ENCODE measurements at regions not wholly inside any gene's neighbourhood (a gene's known extent, or its start where the extent isn't known, plus 50 kb on each side); places are given as distances from the start of the nearest gene placed in this dataset.
A peak's percentile ranks its signal among the peaks of the same experiment; 100 is the strongest.

DNA sequence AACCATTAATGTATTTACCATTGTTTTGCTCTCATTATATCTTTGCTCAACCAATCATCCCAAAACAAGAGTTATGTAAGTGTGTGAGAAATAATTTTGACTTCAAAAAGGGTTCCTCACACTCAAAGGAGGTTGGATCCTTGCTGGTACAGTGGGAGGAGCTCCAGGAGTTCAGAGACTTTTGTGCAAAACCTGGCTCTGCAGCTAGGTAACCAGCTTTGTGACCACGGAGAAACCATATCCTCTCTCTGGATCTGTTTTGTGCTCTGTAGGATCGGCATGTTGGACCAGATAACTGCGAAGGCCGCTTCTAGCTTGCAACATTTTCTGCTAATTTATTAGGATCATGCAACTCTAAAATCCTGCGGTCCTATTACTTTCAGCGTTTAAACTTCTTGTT lies 128.6 kb upstream of the LIPC start:
- no peaks in the 10 kb centered on the region for H3K27me3 ChIP-seq (ENCODE audit: insufficient read depth, low read length)
- H4K20me1 ChIP-seq (ENCODE audit: insufficient read depth, low read length): no peaks in the 10 kb centered on the region
- no peak overlapping the region for H3K4me3 ChIP-seq (ENCODE audit: low read depth, low read length, poor library complexity, severe bottlenecking)
- no peak overlapping the region for H3K4me2 ChIP-seq (ENCODE audit: low read length)
- H3F3A ChIP-seq (ENCODE audit: insufficient read depth, low read length): no peaks in the 10 kb centered on the region
- no peak for TF ChIP-seq EZH2 (IDR thresholded peaks at IDR 0.05; ENCODE audit: borderline replicate concordance, low read length)
- TF ChIP-seq, protein P1, sequence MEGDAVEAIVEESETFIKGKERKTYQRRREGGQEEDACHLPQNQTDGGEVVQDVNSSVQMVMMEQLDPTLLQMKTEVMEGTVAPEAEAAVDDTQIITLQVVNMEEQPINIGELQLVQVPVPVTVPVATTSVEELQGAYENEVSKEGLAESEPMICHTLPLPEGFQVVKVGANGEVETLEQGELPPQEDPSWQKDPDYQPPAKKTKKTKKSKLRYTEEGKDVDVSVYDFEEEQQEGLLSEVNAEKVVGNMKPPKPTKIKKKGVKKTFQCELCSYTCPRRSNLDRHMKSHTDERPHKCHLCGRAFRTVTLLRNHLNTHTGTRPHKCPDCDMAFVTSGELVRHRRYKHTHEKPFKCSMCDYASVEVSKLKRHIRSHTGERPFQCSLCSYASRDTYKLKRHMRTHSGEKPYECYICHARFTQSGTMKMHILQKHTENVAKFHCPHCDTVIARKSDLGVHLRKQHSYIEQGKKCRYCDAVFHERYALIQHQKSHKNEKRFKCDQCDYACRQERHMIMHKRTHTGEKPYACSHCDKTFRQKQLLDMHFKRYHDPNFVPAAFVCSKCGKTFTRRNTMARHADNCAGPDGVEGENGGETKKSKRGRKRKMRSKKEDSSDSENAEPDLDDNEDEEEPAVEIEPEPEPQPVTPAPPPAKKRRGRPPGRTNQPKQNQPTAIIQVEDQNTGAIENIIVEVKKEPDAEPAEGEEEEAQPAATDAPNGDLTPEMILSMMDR (IDR thresholded peaks at IDR 0.05; ENCODE audit: low read length): no peak
- H3K4me1 ChIP-seq (ENCODE audit: insufficient read depth, low read length, severe bottlenecking): peaks cover 17% of the 10 kb centered on the region
- no peaks in the 10 kb centered on the region for H3K36me3 ChIP-seq (ENCODE audit: insufficient read depth, low read length)
- no peak overlapping the region; the same call in 1 of the 2 replicates for H2AFZ ChIP-seq (ENCODE audit: low read length)
- H3K9ac ChIP-seq (ENCODE audit: low read length): no peak overlapping the region
- H3K9me2 ChIP-seq (ENCODE audit: low read depth, low read length): no peaks in the 10 kb centered on the region
- no peaks in the 10 kb centered on the region; the same call in 1 of the 2 replicates for H3K9me3 ChIP-seq (ENCODE audit: low read length)
- no peak overlapping the region for H3K27ac ChIP-seq (ENCODE audit: low read depth, low read length, poor library complexity, severe bottlenecking)
- no peaks in the 10 kb centered on the region for H3K79me2 ChIP-seq (ENCODE audit: insufficient read depth, low read length)

DNA sequence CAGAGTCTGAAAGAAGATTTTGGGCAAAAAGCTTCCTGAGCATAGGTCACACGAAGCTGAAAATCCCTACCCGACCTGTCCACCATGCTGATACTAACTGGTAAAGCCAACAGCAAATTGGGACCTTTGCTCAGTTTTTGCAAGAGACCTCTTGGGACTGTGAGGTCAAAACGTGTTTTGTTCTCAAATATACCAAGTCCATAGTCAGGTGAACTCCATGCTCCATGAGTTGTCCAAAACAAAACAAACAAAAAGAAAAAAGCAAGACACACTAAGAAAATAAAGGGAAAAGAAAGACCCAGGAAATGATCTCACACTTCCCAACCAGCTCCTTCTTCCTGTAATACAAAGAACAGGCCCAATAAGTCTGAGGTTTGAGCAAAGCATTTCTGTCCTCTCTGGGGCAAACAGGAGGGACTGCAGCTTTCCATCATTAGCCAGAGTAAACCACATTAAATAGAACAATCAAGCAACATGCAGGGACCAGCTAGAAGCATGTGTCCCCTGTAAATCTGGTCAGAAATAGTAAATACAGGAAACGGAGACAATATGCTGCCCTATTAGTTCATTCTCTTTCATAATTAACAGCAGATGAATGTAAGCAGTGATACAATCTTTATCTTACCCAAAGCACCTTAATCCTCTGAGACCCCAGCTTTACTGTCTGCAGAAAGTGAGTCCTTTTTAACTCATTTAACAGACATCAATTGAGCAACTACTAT lies 125.0 kb upstream of the LIPC start:
- no peaks in the 10 kb centered on the region for H3K9me3 ChIP-seq (ENCODE audit: low read length)
- no peaks in the 10 kb centered on the region for H4K20me1 ChIP-seq (ENCODE audit: insufficient read depth, low read length)
- no peaks in the 10 kb centered on the region for H3K9me2 ChIP-seq (ENCODE audit: low read depth, low read length)
- H2AFZ ChIP-seq (ENCODE audit: low read length): 0 out of 2 replicates have a peak overlapping the region, but pooled peaks have one; percentile 30
- no peaks in the 10 kb centered on the region for H3K27me3 ChIP-seq (ENCODE audit: insufficient read depth, low read length)
- H3K4me3 ChIP-seq (ENCODE audit: low read depth, low read length, poor library complexity, severe bottlenecking): no peak overlapping the region
- H3K9ac ChIP-seq (ENCODE audit: low read length): no peak overlapping the region
- no peak for TF ChIP-seq EZH2 (IDR thresholded peaks at IDR 0.05; ENCODE audit: borderline replicate concordance, low read length)
- TF ChIP-seq, protein P1 (IDR thresholded peaks at IDR 0.05; ENCODE audit: low read length): no peak
- peaks cover 31% of the 10 kb centered on the region for H3K4me1 ChIP-seq (ENCODE audit: insufficient read depth, low read length, severe bottlenecking)
- H3K79me2 ChIP-seq (ENCODE audit: insufficient read depth, low read length): no peaks in the 10 kb centered on the region
- H3K27ac ChIP-seq (ENCODE audit: low read depth, low read length, poor library complexity, severe bottlenecking): no peak overlapping the region
- H3K4me2 ChIP-seq (ENCODE audit: low read length): no peak overlapping the region
- no peaks in the 10 kb centered on the region for H3K36me3 ChIP-seq (ENCODE audit: insufficient read depth, low read length)
- H3F3A ChIP-seq (ENCODE audit: insufficient read depth, low read length): no peaks in the 10 kb centered on the region

DNA sequence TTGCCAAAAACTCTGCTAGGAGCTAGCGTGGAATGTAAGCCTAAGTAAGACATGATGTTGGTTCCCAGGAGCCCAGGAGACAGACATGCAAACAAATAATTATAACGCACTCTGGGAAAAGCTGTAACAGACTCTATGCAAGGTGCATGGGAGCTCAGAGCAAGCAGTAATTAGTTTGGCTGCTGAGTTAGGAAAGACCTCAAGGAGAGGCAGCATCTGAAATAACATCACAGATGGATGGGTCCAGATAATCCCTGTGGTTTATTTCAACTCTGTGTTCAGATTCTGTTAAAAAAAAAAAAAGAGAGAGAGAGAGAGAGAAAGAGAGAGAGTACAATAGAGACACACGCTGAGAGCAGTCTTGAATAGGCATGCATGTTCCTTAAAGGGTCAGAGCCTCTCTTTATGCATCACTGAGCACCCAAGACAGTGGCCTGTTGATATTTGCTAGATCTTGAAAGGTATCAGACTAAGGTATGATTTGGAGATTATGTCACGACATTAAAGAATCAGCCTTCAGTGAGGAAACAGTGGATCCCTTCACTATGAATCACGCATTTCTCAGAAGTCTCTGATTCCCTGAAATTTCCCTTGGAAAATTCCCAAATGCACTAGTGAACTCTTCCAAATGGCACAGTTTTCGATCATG lies 124.4 kb upstream of the LIPC start:
- Histone ChIP-seq H3K4me3 (ENCODE audit: low read depth, low read length, poor library complexity, severe bottlenecking) (no peak overlapping the region), H3F3A (ENCODE audit: insufficient read depth, low read length) (no peaks in the 10 kb centered on the region), H3K27ac (ENCODE audit: low read depth, low read length, poor library complexity, severe bottlenecking) (no peak overlapping the region), H4K20me1 (ENCODE audit: insufficient read depth, low read length) (no peaks in the 10 kb centered on the region), H3K4me1 (ENCODE audit: insufficient read depth, low read length, severe bottlenecking) (peaks cover 31% of the 10 kb centered on the region), H2AFZ (ENCODE audit: low read length) (no peak overlapping the region), H3K27me3 (ENCODE audit: insufficient read depth, low read length) (no peaks in the 10 kb centered on the region), H3K9me3 (ENCODE audit: low read length) (no peaks in the 10 kb centered on the region), H3K9ac (ENCODE audit: low read length) (no peak overlapping the region), H3K36me3 (ENCODE audit: insufficient read depth, low read length) (no peaks in the 10 kb centered on the region), H3K9me2 (ENCODE audit: low read depth, low read length) (no peaks in the 10 kb centered on the region), H3K79me2 (ENCODE audit: insufficient read depth, low read length) (no peaks in the 10 kb centered on the region), H3K4me2 (ENCODE audit: low read length) (no peak overlapping the region)
- TF ChIP-seq, protein P1 (IDR thresholded peaks at IDR 0.05; ENCODE audit: low read length): no peak
- no peak for TF ChIP-seq EZH2 (IDR thresholded peaks at IDR 0.05; ENCODE audit: borderline replicate concordance, low read length)
